Type B pancreatic cell (in vitro differentiated cells): ENCODE measurements at regions not wholly inside any gene's neighbourhood (a gene's known extent, or its start where the extent isn't known, plus 50 kb on each side); places are given as distances from the start of the nearest gene placed in this dataset.

Experiments used
- DNase-seq: peaks from one replicate; pipeline ENCODE4 v3.0.0; 2021; ENCODE audit warnings: mixed read lengths; ENCODE audit not compliant: unreplicated experiment; ENCODE audit errors: extremely low spot score
- H3K27ac Mint-ChIP-seq: 2 replicates; pipeline ENCODE4 v1.8.0; 2021; ENCODE audit warnings: mild to moderate bottlenecking, mixed read lengths
- H3K27me3 Mint-ChIP-seq: 2 replicates; pipeline ENCODE4 v1.8.0; 2021; ENCODE audit warnings: mixed read lengths
- H3K36me3 Mint-ChIP-seq: 2 replicates; pipeline ENCODE4 v1.8.0; 2021; ENCODE audit warnings: mixed read lengths
- H3K4me1 Mint-ChIP-seq: one replicate; pipeline ENCODE4 v1.8.0; 2021; ENCODE audit warnings: mixed read lengths; ENCODE audit not compliant: unreplicated experiment
- H3K4me3 Mint-ChIP-seq: 2 replicates; pipeline ENCODE4 v1.8.0; 2021; ENCODE audit warnings: mild to moderate bottlenecking, mixed read lengths
- H3K9me3 Mint-ChIP-seq: 2 replicates; pipeline ENCODE4 v1.8.0; 2021; ENCODE audit warnings: mixed read lengths
- TF ChIP-seq, protein P1 (sequence below): fragments of 200-600 bp; sonication (generic); conservative IDR thresholded peaks from 2 replicates; pipeline ENCODE4 v1.5.0; 2021; ENCODE audit warnings: antibody characterized with exemption, mild to moderate bottlenecking

DNA sequence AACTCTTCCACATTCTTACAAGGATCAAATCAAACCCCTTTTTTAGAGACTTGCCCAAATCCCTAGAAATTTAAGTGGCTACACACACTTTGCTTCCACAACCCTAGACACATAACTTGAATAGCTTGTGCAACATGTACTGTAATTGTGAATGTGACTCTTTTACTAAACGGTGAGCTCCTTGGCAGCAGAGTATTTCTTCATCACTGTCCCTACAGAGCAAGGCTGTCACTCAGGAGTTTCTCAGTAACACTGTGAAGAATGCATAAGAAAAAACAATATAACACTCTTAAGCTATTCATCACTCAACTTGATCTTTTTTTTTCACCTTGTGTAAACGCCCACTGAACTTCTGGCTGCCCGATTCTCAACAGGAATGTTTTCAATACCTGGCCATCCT lies 53.8 kb upstream of the ADAMTS18 start:
- Mint-ChIP-seq H3K4me1 (peaks cover 4% of the 10 kb centered on the region), H3K4me3 (no peak overlapping the region), H3K27ac (no peak overlapping the region), H3K36me3 (no peaks in the 10 kb centered on the region), H3K27me3 (peaks cover 3% of the 10 kb centered on the region), H3K9me3 (peaks cover 4% of the 10 kb centered on the region)
- DNase-seq = no peak
- TF ChIP-seq, protein P1, sequence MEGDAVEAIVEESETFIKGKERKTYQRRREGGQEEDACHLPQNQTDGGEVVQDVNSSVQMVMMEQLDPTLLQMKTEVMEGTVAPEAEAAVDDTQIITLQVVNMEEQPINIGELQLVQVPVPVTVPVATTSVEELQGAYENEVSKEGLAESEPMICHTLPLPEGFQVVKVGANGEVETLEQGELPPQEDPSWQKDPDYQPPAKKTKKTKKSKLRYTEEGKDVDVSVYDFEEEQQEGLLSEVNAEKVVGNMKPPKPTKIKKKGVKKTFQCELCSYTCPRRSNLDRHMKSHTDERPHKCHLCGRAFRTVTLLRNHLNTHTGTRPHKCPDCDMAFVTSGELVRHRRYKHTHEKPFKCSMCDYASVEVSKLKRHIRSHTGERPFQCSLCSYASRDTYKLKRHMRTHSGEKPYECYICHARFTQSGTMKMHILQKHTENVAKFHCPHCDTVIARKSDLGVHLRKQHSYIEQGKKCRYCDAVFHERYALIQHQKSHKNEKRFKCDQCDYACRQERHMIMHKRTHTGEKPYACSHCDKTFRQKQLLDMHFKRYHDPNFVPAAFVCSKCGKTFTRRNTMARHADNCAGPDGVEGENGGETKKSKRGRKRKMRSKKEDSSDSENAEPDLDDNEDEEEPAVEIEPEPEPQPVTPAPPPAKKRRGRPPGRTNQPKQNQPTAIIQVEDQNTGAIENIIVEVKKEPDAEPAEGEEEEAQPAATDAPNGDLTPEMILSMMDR = no peak

DNA sequence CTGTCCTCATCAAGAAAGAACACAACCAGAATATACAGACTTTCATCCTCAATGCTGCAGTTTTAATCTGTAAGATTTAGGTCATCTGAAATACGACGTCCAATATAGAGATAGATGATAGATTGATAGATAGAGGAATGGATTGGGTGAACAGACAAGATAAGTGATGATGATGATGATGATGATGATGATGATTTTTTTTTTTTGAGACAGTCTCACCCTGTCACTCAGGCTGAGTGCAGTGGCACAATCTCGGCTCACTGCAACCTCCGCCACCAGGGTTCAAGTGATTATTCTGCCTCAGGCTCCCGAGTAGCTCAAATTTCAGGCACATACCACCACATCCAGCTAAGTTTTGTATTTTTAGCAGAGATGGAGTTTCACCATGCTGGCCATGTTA lies 56.3 kb upstream of the ADAMTS18 start:
- Mint-ChIP-seq H3K27me3 (peaks cover 3% of the 10 kb centered on the region), H3K4me1 (peaks cover 4% of the 10 kb centered on the region), H3K36me3 (no peaks in the 10 kb centered on the region), H3K27ac (no peak overlapping the region), H3K9me3 (peaks cover 4% of the 10 kb centered on the region), H3K4me3 (no peak overlapping the region)
- DNase-seq = no peak
- TF ChIP-seq, protein P1 = no peak

DNA sequence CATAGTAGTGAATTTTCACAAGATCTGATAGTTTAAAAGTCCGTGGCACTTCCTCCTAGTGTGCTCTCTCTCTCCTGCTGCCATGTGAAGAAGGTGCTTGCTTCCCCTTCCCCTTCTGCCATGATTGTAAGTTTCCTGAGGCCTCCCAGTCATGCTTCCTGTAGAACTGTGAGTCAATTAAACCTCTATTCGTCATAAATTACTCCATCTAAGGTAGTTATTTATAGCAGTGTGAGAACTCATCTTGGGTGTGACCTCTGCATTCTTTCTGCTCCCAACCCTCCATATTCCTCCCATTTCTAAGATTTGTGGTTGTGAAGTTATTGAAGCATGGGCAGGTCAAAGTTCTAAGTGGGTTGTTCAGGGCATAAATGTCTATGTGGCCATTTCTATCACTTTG lies 62.1 kb upstream of the ADAMTS18 start:
- H3K4me3 Mint-ChIP-seq = no peak overlapping the region
- H3K27ac Mint-ChIP-seq = no peak overlapping the region
- no peak for DNase-seq
- H3K27me3 Mint-ChIP-seq = no peaks in the 10 kb centered on the region
- no peaks in the 10 kb centered on the region for H3K4me1 Mint-ChIP-seq
- TF ChIP-seq, protein P1 = no peak
- peaks cover 4% of the 10 kb centered on the region for H3K9me3 Mint-ChIP-seq
- no peaks in the 10 kb centered on the region for H3K36me3 Mint-ChIP-seq

DNA sequence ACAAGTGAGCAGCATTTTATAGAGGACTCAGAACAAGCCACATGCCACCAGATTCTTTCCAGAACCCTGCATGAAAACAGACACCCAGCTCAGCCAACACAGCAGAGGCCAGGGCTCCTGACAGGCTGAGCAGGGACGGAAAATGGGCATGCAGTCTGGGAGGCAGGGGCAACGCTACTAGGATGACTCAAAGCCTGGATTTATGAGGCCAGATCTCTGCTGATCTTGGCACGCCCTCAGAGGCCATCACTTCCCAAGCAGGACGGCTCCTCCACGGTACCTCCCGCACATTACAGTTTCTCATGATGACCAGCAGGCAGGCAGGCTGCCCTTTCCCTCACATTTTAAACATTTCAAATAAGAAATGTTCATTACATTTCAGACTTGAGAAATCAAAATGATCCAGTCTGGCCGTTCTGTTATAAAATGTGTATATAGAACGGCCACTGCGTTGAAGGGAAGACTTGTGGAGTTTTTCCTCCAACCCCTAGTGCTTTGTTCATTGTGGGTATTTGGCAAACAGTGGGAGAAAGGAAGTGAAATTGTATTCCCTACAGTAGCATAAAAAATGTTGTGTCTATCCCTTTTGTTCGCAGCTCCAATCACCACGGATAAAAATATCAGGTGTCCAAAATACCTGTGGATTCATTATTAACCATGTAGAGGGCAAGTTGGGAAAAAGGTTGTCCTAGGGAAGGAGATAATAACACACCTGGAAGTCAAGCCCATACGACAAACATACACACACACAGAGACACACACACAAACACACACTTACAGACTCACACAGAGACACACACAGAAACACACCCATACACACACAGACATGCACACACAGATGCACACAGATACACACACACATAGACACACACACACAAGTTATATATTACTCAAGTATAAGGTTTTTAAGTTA lies 64.8 kb upstream of the ADAMTS18 start:
- DNase-seq = no peak
- H3K27ac Mint-ChIP-seq = no peak overlapping the region
- H3K27me3 Mint-ChIP-seq = no peaks in the 10 kb centered on the region
- H3K4me3 Mint-ChIP-seq = no peak overlapping the region
- H3K36me3 Mint-ChIP-seq = no peaks in the 10 kb centered on the region
- TF ChIP-seq, protein P1 = no peak
- H3K9me3 Mint-ChIP-seq = peaks cover 4% of the 10 kb centered on the region
- H3K4me1 Mint-ChIP-seq = no peaks in the 10 kb centered on the region

DNA sequence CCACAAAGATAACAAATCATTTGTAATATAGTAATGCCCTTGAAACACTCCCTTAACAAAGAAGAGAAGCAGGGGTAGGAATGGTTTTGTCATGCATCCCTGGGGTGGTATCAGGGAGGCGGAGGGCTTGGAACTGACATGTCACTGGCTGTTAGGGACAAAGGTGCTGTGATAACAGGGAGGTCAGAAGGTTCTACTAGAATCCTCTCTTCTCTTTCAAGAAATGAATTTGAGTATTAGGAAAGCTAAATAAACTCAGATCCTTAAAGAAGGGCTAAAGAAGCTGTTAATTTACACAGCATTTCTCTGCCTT lies 65.4 kb upstream of the ADAMTS18 start:
- Mint-ChIP-seq H3K27ac (no peak overlapping the region), H3K9me3 (peaks cover 4% of the 10 kb centered on the region), H3K4me3 (no peak overlapping the region), H3K27me3 (no peaks in the 10 kb centered on the region), H3K4me1 (no peaks in the 10 kb centered on the region), H3K36me3 (no peaks in the 10 kb centered on the region)
- no peak for DNase-seq
- TF ChIP-seq, protein P1 = no peak
